ENCODE measurements at regions not wholly inside any gene's neighbourhood (a gene's known extent, or its start where the extent isn't known, plus 50 kb on each side); places are given as distances from the start of the nearest gene placed in this dataset.

DNA sequence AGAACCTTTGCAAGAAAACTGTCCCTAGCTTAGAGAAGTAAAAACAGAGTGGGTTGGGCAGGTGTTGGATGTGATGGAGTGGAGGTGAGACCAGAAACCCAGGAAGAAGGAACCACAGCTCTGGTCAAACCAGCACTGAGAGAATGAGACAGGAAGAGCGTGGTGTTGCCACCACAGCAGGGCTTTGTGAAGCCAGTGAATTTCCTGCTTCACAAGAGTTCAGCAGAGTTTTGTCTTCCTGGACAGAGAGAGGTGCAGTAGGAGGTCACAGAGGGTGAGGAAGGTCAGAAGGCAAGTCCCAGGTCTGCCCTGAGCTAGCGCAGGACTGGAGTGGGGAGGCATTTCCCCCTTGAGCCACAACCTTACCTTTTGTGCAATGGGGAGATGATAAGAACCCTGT lies 2306.2 kb upstream of the ACO1 start:
- TF ChIP-seq, protein P1, sequence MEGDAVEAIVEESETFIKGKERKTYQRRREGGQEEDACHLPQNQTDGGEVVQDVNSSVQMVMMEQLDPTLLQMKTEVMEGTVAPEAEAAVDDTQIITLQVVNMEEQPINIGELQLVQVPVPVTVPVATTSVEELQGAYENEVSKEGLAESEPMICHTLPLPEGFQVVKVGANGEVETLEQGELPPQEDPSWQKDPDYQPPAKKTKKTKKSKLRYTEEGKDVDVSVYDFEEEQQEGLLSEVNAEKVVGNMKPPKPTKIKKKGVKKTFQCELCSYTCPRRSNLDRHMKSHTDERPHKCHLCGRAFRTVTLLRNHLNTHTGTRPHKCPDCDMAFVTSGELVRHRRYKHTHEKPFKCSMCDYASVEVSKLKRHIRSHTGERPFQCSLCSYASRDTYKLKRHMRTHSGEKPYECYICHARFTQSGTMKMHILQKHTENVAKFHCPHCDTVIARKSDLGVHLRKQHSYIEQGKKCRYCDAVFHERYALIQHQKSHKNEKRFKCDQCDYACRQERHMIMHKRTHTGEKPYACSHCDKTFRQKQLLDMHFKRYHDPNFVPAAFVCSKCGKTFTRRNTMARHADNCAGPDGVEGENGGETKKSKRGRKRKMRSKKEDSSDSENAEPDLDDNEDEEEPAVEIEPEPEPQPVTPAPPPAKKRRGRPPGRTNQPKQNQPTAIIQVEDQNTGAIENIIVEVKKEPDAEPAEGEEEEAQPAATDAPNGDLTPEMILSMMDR (IDR thresholded peaks at IDR 0.05), result no peak
- no peak for TF ChIP-seq POLR2A (IDR thresholded peaks at IDR 0.05)

Measured in right lobe of liver (tissue), 4 donors.